ENCODE measurements at regions not wholly inside any gene's neighbourhood (a gene's known extent, or its start where the extent isn't known, plus 50 kb on each side); places are given as distances from the start of the nearest gene placed in this dataset.

GRCh38 chr22:33221568-33221967 lies 163.4 kb upstream of the SYN3 start:
- no peaks in the 10 kb centered on the region for H3K27me3 ChIP-seq (ENCODE audit: insufficient read depth, poor library complexity, severe bottlenecking)
- ATAC-seq (ENCODE audit: low read depth) (no peak), DNase-seq (ENCODE audit: low spot score) (no peak)
- no peaks in the 10 kb centered on the region for H3K36me3 ChIP-seq (ENCODE audit: low read depth)
- no peak overlapping the region for H3K27ac ChIP-seq (ENCODE audit: poor library complexity, severe bottlenecking)
- no peak overlapping the region for H3K4me3 ChIP-seq (ENCODE audit: severe bottlenecking)
- H3K9me3 ChIP-seq (ENCODE audit: severe bottlenecking): no peaks in the 10 kb centered on the region
- TF ChIP-seq CTCF (IDR thresholded peaks at IDR 0.05; ENCODE audit: poor library complexity, severe bottlenecking): no peak
- no peaks in the 10 kb centered on the region for H3K4me1 ChIP-seq (ENCODE audit: insufficient read depth, poor library complexity, severe bottlenecking)

GRCh38 chr22:33220476-33221080 lies 162.4 kb upstream of the SYN3 start:
- no peak for ATAC-seq (ENCODE audit: low read depth)

GRCh38 chr22:33219648-33220384 lies 161.6 kb upstream of the SYN3 start:
- H3K36me3 ChIP-seq (ENCODE audit: low read depth): no peaks in the 10 kb centered on the region
- no peak for DNase-seq (ENCODE audit: low spot score)
- no peak overlapping the region for H3K4me3 ChIP-seq (ENCODE audit: severe bottlenecking)
- TF ChIP-seq CTCF (IDR thresholded peaks at IDR 0.05; ENCODE audit: poor library complexity, severe bottlenecking): no peak
- no peak overlapping the region for H3K27ac ChIP-seq (ENCODE audit: poor library complexity, severe bottlenecking)
- H3K4me1 ChIP-seq (ENCODE audit: insufficient read depth, poor library complexity, severe bottlenecking): no peaks in the 10 kb centered on the region
- H3K27me3 ChIP-seq (ENCODE audit: insufficient read depth, poor library complexity, severe bottlenecking): no peaks in the 10 kb centered on the region
- H3K9me3 ChIP-seq (ENCODE audit: severe bottlenecking): no peaks in the 10 kb centered on the region
- ATAC-seq (ENCODE audit: low read depth): no peak

More at GRCh38 chr22:33220476-33221080, 162.4 kb upstream of the SYN3 start:
- Histone ChIP-seq H3K9me3 (ENCODE audit: severe bottlenecking) (no peaks in the 10 kb centered on the region), H3K27ac (ENCODE audit: poor library complexity, severe bottlenecking) (no peak overlapping the region), H3K4me3 (ENCODE audit: severe bottlenecking) (no peak overlapping the region), H3K36me3 (ENCODE audit: low read depth) (no peaks in the 10 kb centered on the region), H3K4me1 (ENCODE audit: insufficient read depth, poor library complexity, severe bottlenecking) (no peaks in the 10 kb centered on the region), H3K27me3 (ENCODE audit: insufficient read depth, poor library complexity, severe bottlenecking) (no peaks in the 10 kb centered on the region)
- no peak for TF ChIP-seq CTCF (IDR thresholded peaks at IDR 0.05; ENCODE audit: poor library complexity, severe bottlenecking)
- no peak for DNase-seq (ENCODE audit: low spot score)

GRCh38 chr22:33213383-33214075 lies 155.3 kb upstream of the SYN3 start:
- H3K4me3 ChIP-seq (ENCODE audit: severe bottlenecking): no peak overlapping the region
- H3K27ac ChIP-seq (ENCODE audit: poor library complexity, severe bottlenecking): no peak overlapping the region
- no peaks in the 10 kb centered on the region for H3K36me3 ChIP-seq (ENCODE audit: low read depth)
- no peak for TF ChIP-seq CTCF (IDR thresholded peaks at IDR 0.05; ENCODE audit: poor library complexity, severe bottlenecking)
- no peaks in the 10 kb centered on the region for H3K27me3 ChIP-seq (ENCODE audit: insufficient read depth, poor library complexity, severe bottlenecking)
- no peaks in the 10 kb centered on the region for H3K4me1 ChIP-seq (ENCODE audit: insufficient read depth, poor library complexity, severe bottlenecking)
- no peak for ATAC-seq (ENCODE audit: low read depth)
- H3K9me3 ChIP-seq (ENCODE audit: severe bottlenecking): no peaks in the 10 kb centered on the region
- no peak for DNase-seq (ENCODE audit: low spot score)
